GM13976 (cell line): ENCODE measurements at regions not wholly inside any gene's neighbourhood (a gene's known extent, or its start where the extent isn't known, plus 50 kb on each side); places are given as distances from the start of the nearest gene placed in this dataset.

Source experiments
- DNase-seq: peaks from one replicate; pipeline ENCODE4 v3.0.0; 2012; ENCODE audit warnings: low spot score
- in situ Hi-C: fragments of 300-500 bp; cut with MboI; formaldehyde crosslinking; loops from one replicate; pipeline ENCODE4 v1.12.0; 2022; ENCODE audit warnings: low sequenced_read_pairs, mixed read lengths, inconsistent platforms; ENCODE audit not compliant: unreplicated experiment
- TF ChIP-seq, protein P1 (sequence below): IDR thresholded peaks from 2 replicates; pipeline ENCODE4 v1.5.1; 2012; ENCODE audit warnings: borderline replicate concordance, mild to moderate bottlenecking; ENCODE audit not compliant: insufficient read depth; ENCODE audit errors: extremely low read depth, missing control alignments, control extremely low read depth

DNA sequence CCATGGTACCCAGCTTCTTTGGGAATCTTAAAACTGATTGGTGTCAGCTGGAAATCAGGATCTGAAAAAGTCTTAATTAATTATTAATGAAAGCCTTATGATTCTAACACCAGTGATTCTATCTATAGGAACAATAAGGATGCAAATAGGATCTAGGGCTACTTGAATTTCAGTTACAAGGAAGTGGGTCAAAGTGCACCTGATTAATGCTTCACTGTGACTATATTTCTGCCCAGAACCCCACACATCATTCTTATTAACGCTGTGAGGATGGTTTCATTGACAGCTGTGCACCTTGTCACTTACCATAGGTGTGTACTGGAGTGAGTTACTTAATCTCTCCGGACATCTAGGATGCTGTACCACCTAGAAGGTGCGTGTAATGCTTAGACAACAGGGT lies 99.8 kb upstream of the ETV3 start:
- TF ChIP-seq, protein P1, sequence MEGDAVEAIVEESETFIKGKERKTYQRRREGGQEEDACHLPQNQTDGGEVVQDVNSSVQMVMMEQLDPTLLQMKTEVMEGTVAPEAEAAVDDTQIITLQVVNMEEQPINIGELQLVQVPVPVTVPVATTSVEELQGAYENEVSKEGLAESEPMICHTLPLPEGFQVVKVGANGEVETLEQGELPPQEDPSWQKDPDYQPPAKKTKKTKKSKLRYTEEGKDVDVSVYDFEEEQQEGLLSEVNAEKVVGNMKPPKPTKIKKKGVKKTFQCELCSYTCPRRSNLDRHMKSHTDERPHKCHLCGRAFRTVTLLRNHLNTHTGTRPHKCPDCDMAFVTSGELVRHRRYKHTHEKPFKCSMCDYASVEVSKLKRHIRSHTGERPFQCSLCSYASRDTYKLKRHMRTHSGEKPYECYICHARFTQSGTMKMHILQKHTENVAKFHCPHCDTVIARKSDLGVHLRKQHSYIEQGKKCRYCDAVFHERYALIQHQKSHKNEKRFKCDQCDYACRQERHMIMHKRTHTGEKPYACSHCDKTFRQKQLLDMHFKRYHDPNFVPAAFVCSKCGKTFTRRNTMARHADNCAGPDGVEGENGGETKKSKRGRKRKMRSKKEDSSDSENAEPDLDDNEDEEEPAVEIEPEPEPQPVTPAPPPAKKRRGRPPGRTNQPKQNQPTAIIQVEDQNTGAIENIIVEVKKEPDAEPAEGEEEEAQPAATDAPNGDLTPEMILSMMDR = no peak
- in situ Hi-C loops = no loop called here
- DNase-seq = no peak

DNA sequence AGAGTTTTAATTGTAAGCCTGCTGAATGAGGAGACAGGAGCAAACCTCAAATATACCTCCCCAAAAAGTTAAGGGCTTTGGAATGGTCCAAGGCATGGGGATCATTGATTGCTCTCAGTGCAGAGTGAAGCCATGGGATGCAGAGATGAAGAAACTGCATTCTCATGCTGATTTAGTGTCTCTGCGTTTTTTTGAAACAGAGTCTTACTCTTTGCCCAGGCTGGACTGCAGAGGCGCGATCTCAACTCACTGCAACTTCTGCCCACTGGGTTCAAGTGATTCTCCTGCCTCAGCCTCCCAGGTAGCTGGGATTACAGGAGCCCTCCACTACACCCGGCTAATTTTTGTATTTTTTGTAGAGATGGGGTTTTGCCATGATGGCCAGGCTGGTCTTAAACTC lies 99.3 kb upstream of the ETV3 start:
- TF ChIP-seq, protein P1 = no peak
- in situ Hi-C loops = no loop called here
- DNase-seq = no peak

DNA sequence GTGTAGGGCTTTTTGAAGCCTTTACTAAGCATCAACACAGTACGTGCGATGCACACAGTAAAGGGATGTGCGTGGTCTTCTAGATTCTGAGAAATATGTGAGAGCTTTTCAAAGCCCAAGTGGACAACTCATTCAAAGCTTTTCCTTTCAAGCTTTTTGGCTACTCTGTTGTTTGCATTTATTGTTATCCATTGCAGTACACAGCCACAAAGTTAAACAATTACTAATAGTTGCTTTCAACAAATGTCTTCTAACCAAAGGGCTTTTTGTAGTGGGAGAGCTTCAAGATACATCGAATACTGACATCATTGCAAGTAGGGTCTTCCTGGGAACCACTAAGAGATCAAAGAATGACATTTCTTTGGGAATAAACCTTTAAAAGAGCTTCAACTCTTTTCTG lies 97.9 kb upstream of the ETV3 start:
- DNase-seq = no peak
- in situ Hi-C loops = no loop called here
- TF ChIP-seq, protein P1 = no peak

DNA sequence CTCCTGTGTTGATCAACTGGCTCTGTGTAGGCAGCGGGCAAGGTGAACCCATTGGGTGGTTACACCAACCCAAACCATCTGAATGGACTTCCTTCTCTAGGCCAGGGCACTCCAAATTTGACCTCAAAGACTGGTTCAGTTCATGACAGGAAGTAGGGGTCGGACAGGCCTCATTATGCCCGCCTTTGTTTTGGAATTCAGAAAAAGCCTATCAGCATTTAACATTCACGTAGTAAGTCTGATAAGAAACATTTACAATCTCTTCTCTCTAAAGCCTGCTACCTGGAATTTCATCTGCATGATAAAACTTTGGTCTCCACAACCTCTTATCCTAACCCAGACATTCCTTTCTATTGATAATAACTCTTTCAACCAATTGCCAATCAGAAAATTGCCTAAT lies 97.1 kb upstream of the ETV3 start:
- in situ Hi-C loops = no loop called here
- no peak for DNase-seq
- TF ChIP-seq, protein P1 = no peak

DNA sequence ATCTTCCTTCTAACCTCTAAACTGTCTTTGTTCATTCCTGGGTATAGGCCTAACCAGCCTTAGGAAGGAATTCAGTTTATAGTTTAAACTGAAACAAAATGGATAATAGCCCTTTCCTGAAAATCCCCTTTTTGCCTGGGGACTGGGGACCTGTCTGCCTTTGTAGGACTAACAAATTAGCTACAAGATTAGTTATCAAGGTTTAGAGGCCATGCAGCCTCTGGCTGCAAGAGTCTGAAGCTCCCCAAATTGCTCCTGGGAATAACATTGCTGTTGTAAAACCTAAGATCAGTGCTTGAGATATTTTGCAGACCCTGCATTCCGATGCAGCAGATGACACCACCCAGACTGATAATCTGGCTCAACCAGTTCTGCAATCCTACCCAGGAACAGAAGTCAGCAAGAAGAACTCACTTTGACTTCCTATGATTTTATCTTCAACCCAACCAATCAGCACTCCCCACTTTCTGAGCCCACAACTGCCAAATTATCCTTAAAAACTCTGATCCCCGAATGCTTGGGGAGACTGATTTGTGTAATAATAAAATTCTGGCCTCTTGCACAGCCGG lies 96.6 kb upstream of the ETV3 start:
- in situ Hi-C loops = no loop called here
- TF ChIP-seq, protein P1 = no peak
- DNase-seq = no peak

DNA sequence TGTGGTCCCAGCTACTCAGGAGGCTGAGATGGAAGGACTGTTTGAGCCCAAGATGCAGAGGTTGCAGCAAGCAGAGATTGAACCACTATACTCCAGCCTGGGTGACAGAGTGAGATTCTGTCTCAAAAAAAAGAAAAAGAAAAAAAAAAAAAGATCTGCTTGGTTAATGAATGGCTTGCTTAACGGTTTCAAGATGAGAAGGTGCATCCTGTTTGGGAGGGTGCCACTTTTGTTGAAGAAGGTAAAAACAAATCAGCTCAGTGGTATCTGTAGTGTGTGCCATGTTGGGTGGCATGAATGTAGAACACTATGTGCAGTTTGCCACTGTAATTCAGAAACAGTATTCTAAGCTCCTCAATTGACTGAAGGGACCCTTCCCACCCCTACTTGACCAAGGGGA lies 94.9 kb upstream of the ETV3 start:
- no peak for DNase-seq
- in situ Hi-C loops = no loop called here
- TF ChIP-seq, protein P1 = no peak

DNA sequence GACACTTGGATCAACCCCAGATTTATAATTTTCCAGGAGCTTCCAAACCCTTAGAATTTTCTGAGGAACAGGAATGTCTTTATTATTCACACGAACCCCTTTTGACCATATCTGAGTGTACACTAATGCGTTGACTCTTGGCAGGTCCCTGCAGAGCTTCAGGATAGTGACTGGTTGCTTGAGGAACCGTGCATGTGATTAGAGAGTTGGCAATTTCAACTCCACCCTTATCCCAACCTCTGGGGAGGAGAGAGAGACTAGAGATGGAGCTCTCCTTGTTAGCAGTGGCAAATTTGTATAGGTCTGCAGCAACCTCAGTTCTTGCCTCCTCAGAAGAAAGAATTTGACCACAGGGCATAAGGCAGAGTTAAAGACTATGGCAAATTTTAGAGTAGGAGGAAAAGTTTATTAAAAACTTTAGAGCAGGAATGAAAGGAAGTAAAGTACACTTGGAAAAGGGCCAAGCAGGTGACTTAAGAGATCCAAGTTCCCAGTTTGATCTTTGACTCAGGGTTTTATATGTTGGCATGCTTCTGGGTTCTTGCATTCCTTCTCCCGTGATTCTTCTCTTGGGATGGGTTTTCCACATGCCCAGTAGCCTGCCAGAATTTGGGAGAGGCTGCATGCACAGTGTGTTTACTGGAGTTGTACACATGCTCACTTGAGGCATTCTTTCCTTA lies 93.8 kb upstream of the ETV3 start:
- DNase-seq = no peak
- TF ChIP-seq, protein P1 = no peak

More for the DNA sequence above, 93.8 kb upstream of the ETV3 start:
- in situ Hi-C loops = no loop called here
